DMS114 treated with DMSO at 0.1 percent for 48 hours (cell line): ENCODE measurements at regions not wholly inside any gene's neighbourhood (a gene's known extent, or its start where the extent isn't known, plus 50 kb on each side); places are given as distances from the start of the nearest gene placed in this dataset.
"Not testable (repeated sequence)": the region's sequence is repeated elsewhere in the genome, so short reads cannot be mapped to it uniquely, and the experiment has no call there.

Experiments
- DNase-seq: peaks from one replicate; lab custom pipeline; 2025; ENCODE audit not compliant: unreplicated experiment; lab: John Stamatoyannopoulos, UW

DNA sequence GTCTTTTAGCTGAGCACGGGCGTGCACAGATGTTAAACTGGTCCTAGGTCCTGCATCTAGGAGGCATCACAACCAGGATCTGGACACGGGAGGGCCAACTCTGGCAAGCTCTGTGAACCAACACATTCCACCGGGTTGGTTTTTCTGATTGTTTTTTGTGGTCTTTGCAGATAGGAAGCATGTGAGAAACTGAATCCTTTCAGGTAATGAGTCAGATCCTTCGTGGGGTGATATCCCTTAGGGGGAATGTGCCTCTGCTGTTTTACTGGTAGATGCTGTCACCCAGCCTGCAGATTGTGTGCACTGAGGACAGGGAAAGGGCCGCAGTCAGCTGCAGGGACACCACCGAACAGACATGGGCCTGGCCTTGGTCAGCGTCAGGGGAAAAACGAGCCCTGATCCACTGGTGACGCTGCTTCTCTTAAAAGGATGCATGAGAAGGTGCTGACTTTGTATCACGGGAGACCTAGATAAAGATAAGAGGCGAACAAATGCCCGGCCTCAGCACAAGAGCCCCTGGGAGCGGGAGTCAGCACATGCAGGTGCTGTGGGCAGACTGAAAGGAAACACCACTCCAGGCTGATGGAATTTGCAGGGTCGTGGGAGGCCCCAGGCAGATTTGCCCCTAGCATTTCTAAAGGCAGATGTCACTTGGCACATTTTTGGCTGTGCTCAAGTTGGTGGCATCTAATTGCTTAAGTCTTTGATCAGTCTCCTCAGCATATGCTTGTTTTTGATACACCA is 51.1 kb downstream of the DOP1B start:
- DNase-seq = no peak

DNA sequence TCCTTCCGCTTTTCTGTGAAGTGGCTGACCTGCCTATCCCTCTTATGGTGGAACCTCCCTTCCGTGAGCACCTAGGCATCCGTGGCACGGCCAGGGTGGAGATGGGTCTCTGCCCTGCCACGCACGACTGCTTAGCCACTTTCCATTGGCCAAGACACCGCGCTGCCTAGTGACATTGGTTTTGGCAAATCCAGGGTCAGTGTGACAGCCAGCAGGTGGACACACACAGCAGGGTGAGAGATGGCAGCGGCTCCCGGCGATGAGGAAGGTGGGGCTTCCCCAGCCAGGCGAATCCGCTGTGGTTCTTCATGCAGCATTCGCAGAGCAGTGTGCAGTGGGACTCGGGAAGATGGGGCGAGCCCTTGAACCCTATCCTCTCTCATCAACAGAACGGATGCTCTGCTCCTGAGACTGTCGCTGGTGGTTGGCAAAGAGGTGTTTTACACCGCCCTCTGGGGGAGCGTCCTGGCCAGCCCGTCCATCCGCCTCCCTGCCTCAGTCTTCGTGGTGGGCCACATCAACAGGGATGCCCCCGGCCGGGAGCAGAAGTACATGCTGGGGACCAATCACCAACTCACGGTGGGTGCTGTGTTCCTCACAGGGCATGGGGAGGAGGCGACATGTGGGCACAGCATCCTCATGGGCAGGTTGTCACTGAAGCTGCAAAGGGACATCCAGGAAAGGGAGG is 51.8 kb downstream of the DOP1B start:
- no peak for DNase-seq

GRCh38 chr21:36209626-36210171 is 53.1 kb downstream of the DOP1B start:
- DNase-seq = no peak

DNA sequence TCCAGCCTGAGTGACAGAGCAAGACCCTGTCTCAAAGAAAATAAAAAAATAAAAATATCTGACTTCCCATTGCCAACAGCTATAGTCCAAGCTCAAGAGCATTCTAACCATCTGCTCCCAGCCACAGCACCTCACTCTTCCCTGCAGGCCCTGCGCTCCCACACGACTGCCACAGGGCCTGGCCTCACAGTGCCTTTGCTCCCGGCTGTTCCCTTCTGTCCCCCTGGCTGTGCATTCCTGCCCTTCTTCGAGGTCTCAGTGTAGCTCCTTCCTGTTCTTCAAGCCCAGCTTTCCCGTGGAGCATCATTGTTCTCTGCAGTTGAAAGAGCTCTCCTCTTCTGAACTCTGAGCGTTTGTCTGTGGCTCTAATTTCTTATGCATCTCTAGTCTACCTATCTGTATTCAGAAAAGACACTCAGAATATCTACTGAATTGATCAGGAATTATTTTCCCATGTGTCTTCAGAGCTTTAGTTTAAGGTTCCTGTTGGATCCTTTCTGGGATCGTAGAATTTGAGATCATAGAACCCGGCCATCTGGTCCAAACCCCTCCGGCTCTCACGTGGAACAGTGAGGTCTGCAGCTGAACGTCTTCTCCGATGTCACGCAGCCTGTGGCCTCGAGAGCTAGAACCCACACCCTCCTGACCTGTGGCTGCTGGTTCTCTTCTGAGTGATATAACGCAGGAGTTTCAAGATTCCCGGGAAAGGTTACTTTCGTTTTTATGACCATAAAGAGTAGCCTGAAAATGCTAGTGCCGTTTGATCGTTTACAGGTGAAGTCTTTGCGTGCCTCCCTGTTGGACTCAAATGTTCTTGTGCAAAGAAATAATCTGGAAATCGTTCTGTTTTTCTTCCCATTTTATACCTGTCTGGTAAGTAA is 54.4 kb downstream of the DOP1B start:
- DNase-seq = no peak

- no peak for DNase-seq
Measured at GRCh38 chr21:36211660-36212512, 55.3 kb downstream of the DOP1B start.

DNA sequence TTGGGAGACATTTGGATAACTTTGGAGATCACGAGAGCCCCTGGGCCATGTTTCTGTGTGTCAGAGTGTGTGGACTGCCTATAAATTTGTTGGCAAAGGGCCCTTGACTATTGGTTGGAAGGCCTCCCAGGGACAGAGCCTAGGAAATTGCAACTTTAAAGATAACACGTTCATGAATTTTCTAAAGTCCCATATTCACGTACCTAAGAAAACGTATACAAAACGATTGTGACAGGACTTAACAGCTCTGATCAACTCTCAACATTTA is 55.8 kb downstream of the DOP1B start:
- DNase-seq = no peak

DNA sequence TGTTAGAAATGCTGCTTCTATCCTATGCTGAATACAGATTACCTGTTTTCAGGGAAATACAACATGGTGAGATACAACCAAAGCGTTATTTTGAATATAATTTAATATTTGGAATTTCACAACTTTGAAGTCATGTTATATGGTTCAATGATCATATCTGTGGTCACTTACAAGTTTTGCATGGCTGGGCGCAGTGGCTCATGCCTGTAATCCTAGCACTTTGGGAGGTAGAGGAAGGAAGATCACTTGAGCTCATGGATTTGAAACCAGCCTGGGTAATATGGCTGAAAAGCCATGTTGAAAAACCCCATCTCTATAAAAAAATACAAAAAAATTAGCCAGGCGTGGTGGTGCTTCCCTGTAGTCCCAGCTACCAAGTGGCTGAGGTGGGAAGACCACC is 57.9 kb downstream of the DOP1B start:
- DNase-seq = no peak

GRCh38 chr21:36217743-36218142 is 61.1 kb downstream of the DOP1B start:
- no peak for DNase-seq

- no peak for DNase-seq
Measured at GRCh38 chr21:36218691-36219090, 62.1 kb downstream of the DOP1B start.

DNA sequence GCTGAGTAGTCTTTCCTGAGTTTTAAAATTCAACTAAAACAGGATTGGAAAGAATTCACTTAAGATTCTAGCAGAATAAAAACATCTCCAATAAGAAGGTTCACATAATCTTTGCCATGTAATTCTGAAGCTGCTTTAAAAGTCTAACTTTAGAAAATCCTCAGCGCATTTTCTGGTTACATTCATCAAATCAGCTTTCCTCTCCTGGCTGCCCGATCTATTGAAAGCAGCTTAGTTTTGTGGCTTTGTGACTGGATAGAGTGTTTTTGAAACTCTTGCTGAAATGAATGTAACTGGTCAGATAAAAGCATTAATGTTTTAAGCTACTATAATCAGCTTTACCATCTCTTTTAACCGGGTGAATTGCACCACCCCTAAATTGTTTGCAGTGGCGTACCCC is 66.8 kb downstream of the DOP1B start:
- DNase-seq = no peak

GRCh38 chr21:36229181-36229580 is 72.6 kb downstream of the DOP1B start:
- DNase-seq = no peak

DNA sequence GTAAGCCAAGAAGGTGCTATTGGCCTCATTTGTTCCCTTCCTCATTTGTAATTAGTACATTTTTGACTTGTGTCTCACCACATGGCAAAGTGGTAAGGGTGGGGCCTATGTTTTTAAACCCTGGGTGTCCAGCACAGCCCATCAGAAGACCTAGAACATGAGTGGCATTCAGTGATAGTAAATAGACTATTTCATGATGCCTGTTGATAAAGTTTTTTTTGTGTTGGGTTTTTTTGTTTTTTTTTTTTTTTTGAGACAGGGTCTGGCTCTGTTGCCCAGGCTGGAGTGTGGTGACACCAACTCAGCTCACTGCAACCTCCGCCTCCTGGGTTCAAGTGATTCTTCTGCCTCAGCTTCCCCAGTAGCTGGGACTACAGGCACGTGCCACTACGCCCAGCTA is 74.8 kb downstream of the DOP1B start:
- not testable (repeated sequence) for DNase-seq

DNA sequence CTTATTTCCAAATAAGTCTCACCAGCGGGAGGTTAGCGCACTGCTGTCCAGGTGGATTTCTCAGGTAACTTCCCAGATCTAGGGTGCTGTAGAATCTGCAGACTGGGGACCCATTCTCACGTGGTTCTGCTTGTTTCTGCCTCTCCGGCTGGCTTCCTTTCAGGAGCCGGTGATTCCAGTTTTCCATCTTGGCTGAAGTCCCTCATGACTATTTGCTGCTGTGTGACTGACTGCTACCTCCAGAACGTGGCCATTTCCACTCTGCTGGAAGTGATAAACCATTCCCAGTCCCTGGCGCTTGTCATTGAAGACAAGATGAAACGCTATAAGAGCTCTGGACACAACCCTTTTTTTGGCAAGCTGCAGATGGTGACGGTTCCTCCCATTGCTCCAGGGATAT is 76.0 kb downstream of the DOP1B start:
- DNase-seq = no peak

GRCh38 chr21:36235058-36235582 is 78.5 kb downstream of the DOP1B start:
- DNase-seq = no peak

- DNase-seq = no peak
Measured at GRCh38 chr21:36236052-36236730, 79.6 kb downstream of the DOP1B start.

GRCh38 chr21:36237441-36237840 is 80.8 kb downstream of the DOP1B start:
- DNase-seq = no peak

- DNase-seq = no peak
Measured at GRCh38 chr21:36239585-36239984, 80.4 kb upstream of the MORC3 start.

GRCh38 chr21:36241717-36242116 is 78.3 kb upstream of the MORC3 start:
- DNase-seq = no peak

DNA sequence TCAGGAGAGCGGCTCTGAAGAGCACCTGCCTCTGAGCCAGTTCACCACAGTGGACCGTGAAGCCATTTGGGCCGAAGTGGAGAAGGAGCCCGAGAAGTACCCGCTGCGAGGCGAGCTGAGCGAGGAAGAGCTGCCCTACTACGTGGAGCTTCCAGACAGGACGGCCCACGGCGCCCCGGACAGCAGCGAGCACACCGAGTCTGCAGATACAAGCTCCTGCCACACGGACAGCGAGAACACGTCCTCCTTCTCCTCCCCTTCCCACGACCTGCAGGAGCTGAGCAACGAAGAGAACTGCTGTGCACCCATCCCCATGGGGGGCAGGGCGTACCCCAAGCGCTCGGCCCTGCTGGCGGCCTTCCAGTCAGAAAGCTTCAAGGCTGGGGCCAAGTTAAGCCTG is 74.9 kb upstream of the MORC3 start:
- DNase-seq = no peak

DNA sequence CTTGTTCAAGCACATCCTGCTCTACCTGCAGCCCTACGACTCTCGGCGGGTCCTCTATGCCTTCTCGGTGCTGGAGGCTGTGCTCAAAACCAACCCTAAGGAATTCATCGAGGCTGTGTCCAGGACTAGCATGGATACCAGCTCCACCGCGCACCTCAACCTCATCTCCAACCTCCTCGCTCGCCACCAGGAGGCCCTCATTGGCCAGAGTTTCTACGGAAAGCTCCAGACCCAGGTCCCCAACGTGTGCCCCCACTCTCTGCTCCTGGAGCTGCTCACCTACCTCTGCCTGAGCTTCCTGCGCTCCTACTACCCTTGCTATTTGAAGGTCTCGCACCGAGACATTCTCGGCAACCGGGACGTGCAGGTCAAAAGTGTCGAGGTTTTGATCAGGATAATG is 74.3 kb upstream of the MORC3 start:
- DNase-seq = no peak
